GM23338 (cell line): ENCODE measurements at regions not wholly inside any gene's neighbourhood (a gene's known extent, or its start where the extent isn't known, plus 50 kb on each side); places are given as distances from the start of the nearest gene placed in this dataset.

ENCODE experiments used
- ATAC-seq: fragments of 200-7000 bp; cut with Tn5 transposase; 3 replicates; pipeline ENCODE4 v1.9.1; 2020
- DNase-seq: peaks from one replicate; pipeline ENCODE4 v3.0.0-alpha.2; 2015; ENCODE audit warnings: low spot score
- H2AFZ ChIP-seq: fragments of 200-600 bp; sonication (generic); 2 replicates; pipeline ENCODE4 v1.8.0; 2016; ENCODE audit warnings: antibody characterized with exemption, mild to moderate bottlenecking, moderate library complexity
- H3F3A ChIP-seq: fragments of 200-600 bp; sonication (generic); replicated peaks from 2 replicates; pipeline ENCODE4 v1.8.0; 2017; ENCODE audit warnings: antibody characterized with exemption, mixed run types, low read depth
- H3K27ac ChIP-seq: fragments of 200-600 bp; sonication (generic); 2 replicates; pipeline ENCODE4 v1.6.1; 2016; ENCODE audit warnings: low read depth
- H3K27me3 ChIP-seq: fragments of 200-600 bp; sonication (generic); 2 replicates; pipeline ENCODE4 v1.8.0; 2016; ENCODE audit warnings: mild to moderate bottlenecking, mixed run types, moderate library complexity; ENCODE audit not compliant: insufficient read depth
- H3K36me3 ChIP-seq: fragments of 200-600 bp; sonication (generic); 2 replicates; pipeline ENCODE4 v1.8.0; 2016; ENCODE audit warnings: mild to moderate bottlenecking; ENCODE audit not compliant: insufficient read depth
- H3K4me1 ChIP-seq: fragments of 200-600 bp; sonication (generic); 2 replicates; pipeline ENCODE4 v1.8.0; 2016; ENCODE audit warnings: mild to moderate bottlenecking, moderate library complexity; ENCODE audit not compliant: insufficient read depth
- H3K4me2 ChIP-seq: fragments of 200-600 bp; sonication (generic); 2 replicates; pipeline ENCODE4 v1.7.1; 2017; ENCODE audit warnings: mixed run types
- H3K4me3 ChIP-seq: fragments of 200-600 bp; sonication (generic); 2 replicates; pipeline ENCODE4 v1.6.1; 2016; ENCODE audit warnings: mixed run types
- H3K79me2 ChIP-seq: fragments of 200-600 bp; sonication (generic); replicated peaks from 2 replicates; pipeline ENCODE4 v1.8.0; 2017; ENCODE audit warnings: mild to moderate bottlenecking; ENCODE audit not compliant: insufficient read depth
- H3K9me2 ChIP-seq: fragments of 200-600 bp; sonication (generic); 2 replicates; pipeline ENCODE4 v1.8.0; 2017; ENCODE audit not compliant: insufficient read depth
- H4K20me1 ChIP-seq: fragments of 200-600 bp; sonication (generic); replicated peaks from 2 replicates; pipeline ENCODE4 v1.8.0; 2017; ENCODE audit warnings: mild to moderate bottlenecking; ENCODE audit not compliant: insufficient read depth
- H3K27ac Mint-ChIP-seq: 2 replicates; pipeline ENCODE4 v1.8.0; 2020; ENCODE audit warnings: inconsistent platforms, mild to moderate bottlenecking, moderate library complexity, mixed read lengths
- H3K27me3 Mint-ChIP-seq: 3 replicates; pipeline ENCODE4 v1.8.0; 2022; ENCODE audit warnings: low read depth, mild to moderate bottlenecking, moderate library complexity, mixed read lengths, inconsistent platforms; ENCODE audit not compliant: insufficient read depth, poor library complexity
- H3K36me3 Mint-ChIP-seq: 3 replicates; pipeline ENCODE4 v1.8.0; 2021; ENCODE audit warnings: low read depth, mild to moderate bottlenecking, inconsistent platforms, moderate library complexity, mixed read lengths
- H3K4me1 Mint-ChIP-seq: 3 replicates; pipeline ENCODE4 v1.8.0; 2020; ENCODE audit warnings: mild to moderate bottlenecking, inconsistent platforms, mixed read lengths
- H3K4me3 Mint-ChIP-seq: 3 replicates; pipeline ENCODE4 v1.8.0; 2021; ENCODE audit warnings: moderate library complexity, mild to moderate bottlenecking, inconsistent platforms, mixed read lengths
- H3K9me3 Mint-ChIP-seq: 3 replicates; pipeline ENCODE4 v1.8.0; 2020; ENCODE audit warnings: moderate library complexity, mild to moderate bottlenecking, inconsistent platforms, mixed read lengths
- CREB1 ChIP-seq: fragments of 250-450 bp; sonication (Bioruptor Pico); IDR thresholded peaks from 2 replicates; pipeline ENCODE4 v1.5.0; 2020; ENCODE audit warnings: low read depth, mild to moderate bottlenecking, moderate library complexity
- ETS1 ChIP-seq: IDR thresholded peaks from 2 replicates; pipeline ENCODE4 v1.6.1; 2016; ENCODE audit warnings: antibody characterized with exemption
- EZH2phosphoT487 ChIP-seq: fragments of 200-600 bp; sonication (generic); IDR thresholded peaks from one replicate; pipeline ENCODE4 v1.8.1; 2018; ENCODE audit warnings: antibody characterized with exemption; ENCODE audit not compliant: unreplicated experiment
- STAT1 ChIP-seq: IDR thresholded peaks from one replicate; pipeline ENCODE4 v1.6.1; 2016; ENCODE audit warnings: antibody characterized with exemption; ENCODE audit not compliant: unreplicated experiment
- ZNF114 ChIP-seq: fragments of 250-450 bp; sonication (Bioruptor Pico); IDR thresholded peaks from 2 replicates; pipeline ENCODE4 v1.5.0; 2020; ENCODE audit warnings: mild to moderate bottlenecking, moderate library complexity
- TF ChIP-seq, protein P1 (sequence below): fragments of 250-450 bp; sonication (Bioruptor Pico); IDR thresholded peaks from 2 replicates; pipeline ENCODE4 v1.5.0; 2020; ENCODE audit warnings: mild to moderate bottlenecking, moderate library complexity
- TF ChIP-seq, protein P2 (sequence below): IDR thresholded peaks from one replicate; pipeline ENCODE4 v1.6.1; 2018; ENCODE audit warnings: antibody characterized with exemption; ENCODE audit not compliant: unreplicated experiment
- TF ChIP-seq, protein P3 (sequence below), 2 experiments: fragments of 200-600 bp in 1 of 2; sonication (generic) in 1 of 2; conservative IDR thresholded peaks; 2 replicates each; pipeline versions ENCODE4 v1.5.1 to v1.6.1; 2016 to 2017; ENCODE audit warnings: antibody characterized with exemption in 2 of 2, low read depth in 2 of 2, mild to moderate bottlenecking in 2 of 2, moderate library complexity in 1 of 2

GRCh38 chr3:66808891-66809594 is 189.1 kb upstream of the KBTBD8 start:
- no peak overlapping the region for H3K4me2 ChIP-seq
- no peak overlapping the region for H3K27ac Mint-ChIP-seq
- no peak for ATAC-seq

More at GRCh38 chr3:66808891-66809594, 189.1 kb upstream of the KBTBD8 start:
- peak; percentile 32 for DNase-seq
- peak overlapping the region; percentile 8; the same call in 1 of the 2 replicates for H2AFZ ChIP-seq
- no peaks in the 10 kb centered on the region for H3K4me1 ChIP-seq
- no peaks in the 10 kb centered on the region for H4K20me1 ChIP-seq
- H3K4me3 Mint-ChIP-seq = no peak overlapping the region
- no peaks in the 10 kb centered on the region for H3K27me3 Mint-ChIP-seq
- no peak overlapping the region for H3K4me3 ChIP-seq
- no peaks in the 10 kb centered on the region for H3K36me3 ChIP-seq
- no peaks in the 10 kb centered on the region for H3K36me3 Mint-ChIP-seq
- no peak overlapping the region for H3K27ac ChIP-seq
- H3K9me2 ChIP-seq = no peaks in the 10 kb centered on the region; the same call in 1 of the 2 replicates
- no peaks in the 10 kb centered on the region for H3K27me3 ChIP-seq
- no peaks in the 10 kb centered on the region for H3K79me2 ChIP-seq
- H3K9me3 Mint-ChIP-seq = no peaks in the 10 kb centered on the region
- H3K4me1 Mint-ChIP-seq = peaks cover 7% of the 10 kb centered on the region; the same call in 2 of the 3 replicates
- TF ChIP-seq STAT1 (no peak), ETS1 (no peak), CREB1 (no peak), EZH2phosphoT487 (no peak), ZNF114 (CRISPR knock-in tag) (no peak)
- TF ChIP-seq, protein P1, sequence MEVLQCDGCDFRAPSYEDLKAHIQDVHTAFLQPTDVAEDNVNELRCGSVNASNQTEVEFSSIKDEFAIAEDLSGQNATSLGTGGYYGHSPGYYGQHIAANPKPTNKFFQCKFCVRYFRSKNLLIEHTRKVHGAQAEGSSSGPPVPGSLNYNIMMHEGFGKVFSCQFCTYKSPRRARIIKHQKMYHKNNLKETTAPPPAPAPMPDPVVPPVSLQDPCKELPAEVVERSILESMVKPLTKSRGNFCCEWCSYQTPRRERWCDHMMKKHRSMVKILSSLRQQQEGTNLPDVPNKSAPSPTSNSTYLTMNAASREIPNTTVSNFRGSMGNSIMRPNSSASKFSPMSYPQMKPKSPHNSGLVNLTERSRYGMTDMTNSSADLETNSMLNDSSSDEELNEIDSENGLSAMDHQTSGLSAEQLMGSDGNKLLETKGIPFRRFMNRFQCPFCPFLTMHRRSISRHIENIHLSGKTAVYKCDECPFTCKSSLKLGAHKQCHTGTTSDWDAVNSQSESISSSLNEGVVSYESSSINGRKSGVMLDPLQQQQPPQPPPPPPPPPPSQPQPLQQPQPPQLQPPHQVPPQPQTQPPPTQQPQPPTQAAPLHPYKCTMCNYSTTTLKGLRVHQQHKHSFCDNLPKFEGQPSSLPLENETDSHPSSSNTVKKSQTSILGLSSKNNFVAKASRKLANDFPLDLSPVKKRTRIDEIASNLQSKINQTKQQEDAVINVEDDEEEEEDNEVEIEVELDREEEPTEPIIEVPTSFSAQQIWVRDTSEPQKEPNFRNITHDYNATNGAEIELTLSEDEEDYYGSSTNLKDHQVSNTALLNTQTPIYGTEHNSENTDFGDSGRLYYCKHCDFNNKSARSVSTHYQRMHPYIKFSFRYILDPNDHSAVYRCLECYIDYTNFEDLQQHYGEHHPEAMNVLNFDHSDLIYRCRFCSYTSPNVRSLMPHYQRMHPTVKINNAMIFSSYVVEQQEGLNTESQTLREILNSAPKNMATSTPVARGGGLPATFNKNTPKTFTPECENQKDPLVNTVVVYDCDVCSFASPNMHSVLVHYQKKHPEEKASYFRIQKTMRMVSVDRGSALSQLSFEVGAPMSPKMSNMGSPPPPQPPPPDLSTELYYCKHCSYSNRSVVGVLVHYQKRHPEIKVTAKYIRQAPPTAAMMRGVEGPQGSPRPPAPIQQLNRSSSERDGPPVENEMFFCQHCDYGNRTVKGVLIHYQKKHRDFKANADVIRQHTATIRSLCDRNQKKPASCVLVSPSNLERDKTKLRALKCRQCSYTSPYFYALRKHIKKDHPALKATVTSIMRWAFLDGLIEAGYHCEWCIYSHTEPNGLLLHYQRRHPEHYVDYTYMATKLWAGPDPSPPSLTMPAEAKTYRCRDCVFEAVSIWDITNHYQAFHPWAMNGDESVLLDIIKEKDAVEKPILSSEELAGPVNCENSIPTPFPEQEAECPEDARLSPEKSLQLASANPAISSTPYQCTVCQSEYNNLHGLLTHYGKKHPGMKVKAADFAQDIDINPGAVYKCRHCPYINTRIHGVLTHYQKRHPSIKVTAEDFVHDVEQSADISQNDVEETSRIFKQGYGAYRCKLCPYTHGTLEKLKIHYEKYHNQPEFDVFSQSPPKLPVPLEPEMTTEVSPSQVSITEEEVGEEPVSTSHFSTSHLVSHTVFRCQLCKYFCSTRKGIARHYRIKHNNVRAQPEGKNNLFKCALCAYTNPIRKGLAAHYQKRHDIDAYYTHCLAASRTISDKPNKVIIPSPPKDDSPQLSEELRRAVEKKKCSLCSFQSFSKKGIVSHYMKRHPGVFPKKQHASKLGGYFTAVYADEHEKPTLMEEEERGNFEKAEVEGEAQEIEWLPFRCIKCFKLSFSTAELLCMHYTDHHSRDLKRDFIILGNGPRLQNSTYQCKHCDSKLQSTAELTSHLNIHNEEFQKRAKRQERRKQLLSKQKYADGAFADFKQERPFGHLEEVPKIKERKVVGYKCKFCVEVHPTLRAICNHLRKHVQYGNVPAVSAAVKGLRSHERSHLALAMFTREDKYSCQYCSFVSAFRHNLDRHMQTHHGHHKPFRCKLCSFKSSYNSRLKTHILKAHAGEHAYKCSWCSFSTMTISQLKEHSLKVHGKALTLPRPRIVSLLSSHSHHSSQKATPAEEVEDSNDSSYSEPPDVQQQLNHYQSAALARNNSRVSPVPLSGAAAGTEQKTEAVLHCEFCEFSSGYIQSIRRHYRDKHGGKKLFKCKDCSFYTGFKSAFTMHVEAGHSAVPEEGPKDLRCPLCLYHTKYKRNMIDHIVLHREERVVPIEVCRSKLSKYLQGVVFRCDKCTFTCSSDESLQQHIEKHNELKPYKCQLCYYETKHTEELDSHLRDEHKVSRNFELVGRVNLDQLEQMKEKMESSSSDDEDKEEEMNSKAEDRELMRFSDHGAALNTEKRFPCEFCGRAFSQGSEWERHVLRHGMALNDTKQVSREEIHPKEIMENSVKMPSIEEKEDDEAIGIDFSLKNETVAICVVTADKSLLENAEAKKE (CRISPR knock-in tag) = no peak
- TF ChIP-seq, protein P2, sequence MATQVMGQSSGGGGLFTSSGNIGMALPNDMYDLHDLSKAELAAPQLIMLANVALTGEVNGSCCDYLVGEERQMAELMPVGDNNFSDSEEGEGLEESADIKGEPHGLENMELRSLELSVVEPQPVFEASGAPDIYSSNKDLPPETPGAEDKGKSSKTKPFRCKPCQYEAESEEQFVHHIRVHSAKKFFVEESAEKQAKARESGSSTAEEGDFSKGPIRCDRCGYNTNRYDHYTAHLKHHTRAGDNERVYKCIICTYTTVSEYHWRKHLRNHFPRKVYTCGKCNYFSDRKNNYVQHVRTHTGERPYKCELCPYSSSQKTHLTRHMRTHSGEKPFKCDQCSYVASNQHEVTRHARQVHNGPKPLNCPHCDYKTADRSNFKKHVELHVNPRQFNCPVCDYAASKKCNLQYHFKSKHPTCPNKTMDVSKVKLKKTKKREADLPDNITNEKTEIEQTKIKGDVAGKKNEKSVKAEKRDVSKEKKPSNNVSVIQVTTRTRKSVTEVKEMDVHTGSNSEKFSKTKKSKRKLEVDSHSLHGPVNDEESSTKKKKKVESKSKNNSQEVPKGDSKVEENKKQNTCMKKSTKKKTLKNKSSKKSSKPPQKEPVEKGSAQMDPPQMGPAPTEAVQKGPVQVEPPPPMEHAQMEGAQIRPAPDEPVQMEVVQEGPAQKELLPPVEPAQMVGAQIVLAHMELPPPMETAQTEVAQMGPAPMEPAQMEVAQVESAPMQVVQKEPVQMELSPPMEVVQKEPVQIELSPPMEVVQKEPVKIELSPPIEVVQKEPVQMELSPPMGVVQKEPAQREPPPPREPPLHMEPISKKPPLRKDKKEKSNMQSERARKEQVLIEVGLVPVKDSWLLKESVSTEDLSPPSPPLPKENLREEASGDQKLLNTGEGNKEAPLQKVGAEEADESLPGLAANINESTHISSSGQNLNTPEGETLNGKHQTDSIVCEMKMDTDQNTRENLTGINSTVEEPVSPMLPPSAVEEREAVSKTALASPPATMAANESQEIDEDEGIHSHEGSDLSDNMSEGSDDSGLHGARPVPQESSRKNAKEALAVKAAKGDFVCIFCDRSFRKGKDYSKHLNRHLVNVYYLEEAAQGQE = no peak
- TF ChIP-seq, protein P3, sequence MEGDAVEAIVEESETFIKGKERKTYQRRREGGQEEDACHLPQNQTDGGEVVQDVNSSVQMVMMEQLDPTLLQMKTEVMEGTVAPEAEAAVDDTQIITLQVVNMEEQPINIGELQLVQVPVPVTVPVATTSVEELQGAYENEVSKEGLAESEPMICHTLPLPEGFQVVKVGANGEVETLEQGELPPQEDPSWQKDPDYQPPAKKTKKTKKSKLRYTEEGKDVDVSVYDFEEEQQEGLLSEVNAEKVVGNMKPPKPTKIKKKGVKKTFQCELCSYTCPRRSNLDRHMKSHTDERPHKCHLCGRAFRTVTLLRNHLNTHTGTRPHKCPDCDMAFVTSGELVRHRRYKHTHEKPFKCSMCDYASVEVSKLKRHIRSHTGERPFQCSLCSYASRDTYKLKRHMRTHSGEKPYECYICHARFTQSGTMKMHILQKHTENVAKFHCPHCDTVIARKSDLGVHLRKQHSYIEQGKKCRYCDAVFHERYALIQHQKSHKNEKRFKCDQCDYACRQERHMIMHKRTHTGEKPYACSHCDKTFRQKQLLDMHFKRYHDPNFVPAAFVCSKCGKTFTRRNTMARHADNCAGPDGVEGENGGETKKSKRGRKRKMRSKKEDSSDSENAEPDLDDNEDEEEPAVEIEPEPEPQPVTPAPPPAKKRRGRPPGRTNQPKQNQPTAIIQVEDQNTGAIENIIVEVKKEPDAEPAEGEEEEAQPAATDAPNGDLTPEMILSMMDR (conservative IDR thresholded peaks at IDR 0.05; ENCODE audit: low read depth in 2 of 2) = no peak
- H3F3A ChIP-seq = no peaks in the 10 kb centered on the region
